IMR-90 (cell line): ENCODE measurements at regions not wholly inside any gene's neighbourhood (a gene's known extent, or its start where the extent isn't known, plus 50 kb on each side); places are given as distances from the start of the nearest gene placed in this dataset.

Experiments
- ATAC-seq: fragments of 200-7000 bp; cut with Tn5 transposase; 2 replicates; pipeline ENCODE4 v1.9.1; 2020; ENCODE audit warnings: low read depth, mild to moderate bottlenecking, moderate library complexity
- BruUV-seq: library from RNA; stranded (reverse); fragments of 400-500 nt; replicated peaks from 2 replicates; lab custom pipeline; 2021; lab: Mats Ljungman, UMichigan
- CTCF ChIA-PET: fragments of 300-600 bp; formaldehyde crosslinking; extraction: SDS; loops from one replicate; lab custom pipeline; 2021; ENCODE audit warnings: antibody characterized with exemption; lab: Yijun Ruan, JAX
- POLR2A ChIA-PET: fragments of 300-600 bp; sonication (Branson Sonifier 250); formaldehyde crosslinking; loops from one replicate; lab custom pipeline; 2022; ENCODE audit warnings: antibody characterized with exemption; ENCODE audit not compliant: unreplicated experiment; lab: Charles Lee
- DNase-seq: peaks from one replicate; pipeline ENCODE4 v3.0.0; 2013
- H2AFZ ChIP-seq: replicated peaks from 2 replicates; pipeline ENCODE3; 2013; ENCODE audit warnings: low read length, mild to moderate bottlenecking; ENCODE audit not compliant: poor library complexity
- H2AK5ac ChIP-seq: 2 replicates; pipeline ENCODE4 v1.6.1; 2013; ENCODE audit warnings: low read depth, low read length, inconsistent platforms
- H2AK9ac ChIP-seq: replicated peaks from 2 replicates; pipeline ENCODE3; 2013; ENCODE audit warnings: mild to moderate bottlenecking, low read depth, low read length, moderate library complexity; ENCODE audit not compliant: poor library complexity
- H2BK120ac ChIP-seq: 2 replicates; pipeline ENCODE4 v1.6.1; 2013; ENCODE audit warnings: low read depth, low read length, inconsistent platforms
- H2BK15ac ChIP-seq: 3 replicates; pipeline ENCODE4 v1.6.1; 2013; ENCODE audit warnings: low read depth, low read length, inconsistent platforms
- H2BK20ac ChIP-seq: 2 replicates; pipeline ENCODE4 v1.6.1; 2013; ENCODE audit warnings: low read depth, mild to moderate bottlenecking, inconsistent platforms, low read length, moderate library complexity
- H2BK5ac ChIP-seq: 2 replicates; pipeline ENCODE4 v1.6.1; 2013; ENCODE audit warnings: mild to moderate bottlenecking, low read depth, low read length, inconsistent platforms; ENCODE audit not compliant: poor library complexity, severe bottlenecking
- H3K14ac ChIP-seq: replicated peaks from 2 replicates; pipeline ENCODE4 v1.6.1; 2013; ENCODE audit warnings: low read depth, low read length, inconsistent platforms
- H3K18ac ChIP-seq: 2 replicates; pipeline ENCODE4 v1.6.1; 2013; ENCODE audit warnings: low read depth, low read length, control low read depth
- H3K23ac ChIP-seq: 2 replicates; pipeline ENCODE4 v1.6.1; 2013; ENCODE audit warnings: low read depth, low read length, inconsistent platforms
- H3K27ac ChIP-seq: 2 replicates; pipeline ENCODE4 v1.5.1; 2013; ENCODE audit warnings: mild to moderate bottlenecking, control low read depth, low read length; ENCODE audit not compliant: insufficient read depth
- H3K27me3 ChIP-seq: 2 replicates; pipeline ENCODE4 v1.6.1; 2013; ENCODE audit warnings: low read length; ENCODE audit not compliant: control insufficient read depth, insufficient read depth
- H3K36me3 ChIP-seq: 2 replicates; pipeline ENCODE4 v1.6.1; 2013; ENCODE audit warnings: low read length, mixed read lengths; ENCODE audit not compliant: control insufficient read depth, insufficient read depth
- H3K4ac ChIP-seq: 2 replicates; pipeline ENCODE4 v1.6.1; 2013; ENCODE audit warnings: low read depth, low read length, inconsistent platforms
- H3K4me1 ChIP-seq: 2 replicates; pipeline ENCODE4 v1.6.1; 2013; ENCODE audit warnings: low read length, mixed read lengths; ENCODE audit not compliant: control insufficient read depth, insufficient read depth
- H3K4me2 ChIP-seq: 2 replicates; pipeline ENCODE4 v1.6.1; 2013; ENCODE audit warnings: low read depth, mild to moderate bottlenecking, control low read depth, low read length, moderate library complexity
- H3K4me3 ChIP-seq: 2 replicates; pipeline ENCODE4 v1.5.1; 2013; ENCODE audit warnings: low read depth, mild to moderate bottlenecking, control low read depth, low read length, moderate library complexity; ENCODE audit not compliant: insufficient read depth
- H3K56ac ChIP-seq: 2 replicates; pipeline ENCODE4 v1.6.1; 2013; ENCODE audit warnings: low read length, inconsistent platforms; ENCODE audit not compliant: insufficient read depth; ENCODE audit errors: extremely low read depth
- H3K79me1 ChIP-seq, 2 experiments: 2 replicates each; pipeline ENCODE4 v1.6.1; 2013; ENCODE audit warnings: low read length in 2 of 2, inconsistent platforms in 1 of 2, low read depth in 1 of 2
- H3K9ac ChIP-seq: 2 replicates; pipeline ENCODE4 v1.6.1; 2013; ENCODE audit warnings: low read depth, low read length, control low read depth
- H3K9me1 ChIP-seq: 2 replicates; pipeline ENCODE4 v1.6.1; 2013; ENCODE audit warnings: low read length, inconsistent platforms; ENCODE audit not compliant: insufficient read depth
- H3K9me3 ChIP-seq: 2 replicates; pipeline ENCODE4 v1.6.1; 2013; ENCODE audit warnings: low read length; ENCODE audit not compliant: control insufficient read depth, insufficient read depth
- H4K20me1 ChIP-seq: 2 replicates; pipeline ENCODE4 v1.6.1; 2013; ENCODE audit warnings: low read length, inconsistent platforms; ENCODE audit not compliant: insufficient read depth
- H4K5ac ChIP-seq: 2 replicates; pipeline ENCODE4 v1.6.1; 2013; ENCODE audit warnings: mild to moderate bottlenecking, low read depth, low read length, control low read depth
- H4K8ac ChIP-seq, 2 experiments: 2 replicates each; pipeline ENCODE4 v1.6.1; 2013; ENCODE audit warnings: low read depth in 2 of 2, low read length in 2 of 2, control low read depth in 1 of 2, inconsistent platforms in 1 of 2
- H4K91ac ChIP-seq: 2 replicates; pipeline ENCODE4 v1.6.1; 2013; ENCODE audit warnings: low read depth, low read length, inconsistent platforms; ENCODE audit not compliant: insufficient read depth
- MAFK ChIP-seq: IDR thresholded peaks from 2 replicates; pipeline ENCODE4 v1.6.1; 2012; ENCODE audit warnings: low read depth, low read length, improper control_type of control experiment
- NFE2L2 ChIP-seq: fragments of 150-350 bp; IDR thresholded peaks from 2 replicates; pipeline ENCODE4 v1.6.1; 2016; ENCODE audit warnings: low read depth, mild to moderate bottlenecking, low read length
- RAD21 ChIP-seq: IDR thresholded peaks from 2 replicates; pipeline ENCODE4 v1.6.1; 2012; ENCODE audit warnings: low read length, improper control_type of control experiment
- RFX5 ChIP-seq: IDR thresholded peaks from 2 replicates; pipeline ENCODE4 v1.8.0; 2012; ENCODE audit warnings: low read depth, mild to moderate bottlenecking, low read length, moderate library complexity
- WGBS, 2 experiments: methylation state at CpG; one replicate each; pipeline versions ENCODE4 v1.1.5 to v1.1.7; 2013; ENCODE audit warnings: missing lambda C conversion rate in 2 of 2; ENCODE audit not compliant: insufficient read length in 1 of 2; ENCODE audit errors: extremely low coverage in 2 of 2; 5-methylcytosine and 5-hydroxymethylcytosine counted together
- dilution Hi-C: fragments of 300-500 bp; cut with HindIII; formaldehyde crosslinking; loops from one replicate; pipeline ENCODE4 v1.14.3; 2018; ENCODE audit warnings: low sequenced_read_pairs; ENCODE audit not compliant: unreplicated experiment
- in situ Hi-C: fragments of 300-500 bp; cut with MboI; formaldehyde crosslinking; loops from 3 replicates; pipeline ENCODE4 v1.14.3; 2019; ENCODE audit warnings: low sequenced_read_pairs, inconsistent platforms, mixed read lengths
- intact Hi-C: fragments of 100-400 bp; cut with micrococcal nuclease; formaldehyde crosslinking; loops from 2 replicates; pipeline ENCODE4 v1.10.0; 2022
- TF ChIP-seq, protein P1 (sequence below): conservative IDR thresholded peaks from 2 replicates; pipeline ENCODE4 v1.5.1; 2012; ENCODE audit warnings: mild to moderate bottlenecking, low read depth, low read length, improper control_type of control experiment
- TF ChIP-seq, protein P2 (sequence below): fragments of 150-350 bp; IDR thresholded peaks from 2 replicates; pipeline ENCODE4 v1.6.1; 2017; ENCODE audit warnings: mild to moderate bottlenecking, antibody characterized with exemption, low read length, low read depth

DNA sequence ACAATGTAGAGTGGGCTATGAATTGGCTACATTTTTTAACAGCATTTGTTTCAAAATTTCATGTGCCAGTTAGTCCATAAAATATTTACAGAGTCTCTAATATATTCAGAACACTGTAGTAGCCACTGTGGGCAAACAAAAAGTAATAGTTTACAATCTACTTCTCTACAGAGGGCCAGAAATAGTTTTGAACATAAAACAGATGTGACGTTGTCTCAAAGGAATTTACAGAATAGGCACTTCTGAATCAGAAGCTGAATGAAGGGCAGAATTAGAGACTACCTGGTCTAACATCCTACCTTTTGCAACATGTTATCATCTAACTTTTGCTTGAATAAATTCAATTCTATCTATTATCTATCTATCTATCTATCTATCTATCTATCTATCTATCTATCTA lies 811.9 kb upstream of the EPHA5 start:
- WGBS, 2 experiments: no CpG with 5 or more reads among the region's 1 CpG
- no peaks in the 10 kb centered on the region for H3K79me1 ChIP-seq
- no peaks in the 10 kb centered on the region for H3K36me3 ChIP-seq
- H3K18ac ChIP-seq: no peak overlapping the region
- no peak overlapping the region for H3K4me2 ChIP-seq
- H3K4me3 ChIP-seq: no peak overlapping the region
- H2BK15ac ChIP-seq: no peak overlapping the region
- no TSS peak for BruUV-seq
- intact Hi-C loops (no loop called here), dilution Hi-C loops (no loop called here), in situ Hi-C loops (no loop called here)
- H4K5ac ChIP-seq: no peak overlapping the region
- POLR2A ChIA-PET: no interaction called here
- no peak overlapping the region for H3K27ac ChIP-seq
- no peak for DNase-seq
- H2BK5ac ChIP-seq: no peak overlapping the region
- TF ChIP-seq RAD21: no peak
- TF ChIP-seq RFX5: no peak
- TF ChIP-seq, protein P1, sequence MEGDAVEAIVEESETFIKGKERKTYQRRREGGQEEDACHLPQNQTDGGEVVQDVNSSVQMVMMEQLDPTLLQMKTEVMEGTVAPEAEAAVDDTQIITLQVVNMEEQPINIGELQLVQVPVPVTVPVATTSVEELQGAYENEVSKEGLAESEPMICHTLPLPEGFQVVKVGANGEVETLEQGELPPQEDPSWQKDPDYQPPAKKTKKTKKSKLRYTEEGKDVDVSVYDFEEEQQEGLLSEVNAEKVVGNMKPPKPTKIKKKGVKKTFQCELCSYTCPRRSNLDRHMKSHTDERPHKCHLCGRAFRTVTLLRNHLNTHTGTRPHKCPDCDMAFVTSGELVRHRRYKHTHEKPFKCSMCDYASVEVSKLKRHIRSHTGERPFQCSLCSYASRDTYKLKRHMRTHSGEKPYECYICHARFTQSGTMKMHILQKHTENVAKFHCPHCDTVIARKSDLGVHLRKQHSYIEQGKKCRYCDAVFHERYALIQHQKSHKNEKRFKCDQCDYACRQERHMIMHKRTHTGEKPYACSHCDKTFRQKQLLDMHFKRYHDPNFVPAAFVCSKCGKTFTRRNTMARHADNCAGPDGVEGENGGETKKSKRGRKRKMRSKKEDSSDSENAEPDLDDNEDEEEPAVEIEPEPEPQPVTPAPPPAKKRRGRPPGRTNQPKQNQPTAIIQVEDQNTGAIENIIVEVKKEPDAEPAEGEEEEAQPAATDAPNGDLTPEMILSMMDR: no peak
- TF ChIP-seq MAFK: no peak
- TF ChIP-seq NFE2L2: no peak
- TF ChIP-seq, protein P2, sequence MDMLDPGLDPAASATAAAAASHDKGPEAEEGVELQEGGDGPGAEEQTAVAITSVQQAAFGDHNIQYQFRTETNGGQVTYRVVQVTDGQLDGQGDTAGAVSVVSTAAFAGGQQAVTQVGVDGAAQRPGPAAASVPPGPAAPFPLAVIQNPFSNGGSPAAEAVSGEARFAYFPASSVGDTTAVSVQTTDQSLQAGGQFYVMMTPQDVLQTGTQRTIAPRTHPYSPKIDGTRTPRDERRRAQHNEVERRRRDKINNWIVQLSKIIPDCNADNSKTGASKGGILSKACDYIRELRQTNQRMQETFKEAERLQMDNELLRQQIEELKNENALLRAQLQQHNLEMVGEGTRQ: no peak
- no peak overlapping the region for H2AK5ac ChIP-seq
- H3K27me3 ChIP-seq: no peaks in the 10 kb centered on the region
- CTCF ChIA-PET: interaction anchor here (0.5 kb wide), 1 partner anchor 214 kb away, joined by 3 read pairs; no protein-coding TSS in a partner anchor
- H3K9me1 ChIP-seq: no peaks in the 10 kb centered on the region
- no peaks in the 10 kb centered on the region for H3K9me3 ChIP-seq
- H3K56ac ChIP-seq: no peak overlapping the region
- ATAC-seq: no peak
- H2AK9ac ChIP-seq: no peak overlapping the region
- no peak overlapping the region for H2BK120ac ChIP-seq
- H3K9ac ChIP-seq: no peak overlapping the region
- H3K14ac ChIP-seq: no peak overlapping the region
- H3K4ac ChIP-seq: no peak overlapping the region
- H2BK20ac ChIP-seq: no peak overlapping the region
- H3K4me1 ChIP-seq: no peaks in the 10 kb centered on the region
- no peak overlapping the region for H4K91ac ChIP-seq
- H2AFZ ChIP-seq: no peak overlapping the region
- no peaks in the 10 kb centered on the region for H4K20me1 ChIP-seq
- no peak overlapping the region for H3K23ac ChIP-seq
- no peak overlapping the region for H4K8ac ChIP-seq
